Activated CD4-positive, alpha-beta T cell treated with anti-CD3 and anti-CD28 coated beads, Interleukin-2, Interleukin-6, amounts not matched to agents 100 ng/mL and 50 ng/mL, durations not matched to agents 16 hours and 8 hours (primary cell): ENCODE measurements at regions not wholly inside any gene's neighbourhood (a gene's known extent, or its start where the extent isn't known, plus 50 kb on each side); places are given as distances from the start of the nearest gene placed in this dataset.

Experiments
- DNase-seq: peaks from one replicate; pipeline ENCODE4 v3.0.0-alpha.2; 2020

DNA sequence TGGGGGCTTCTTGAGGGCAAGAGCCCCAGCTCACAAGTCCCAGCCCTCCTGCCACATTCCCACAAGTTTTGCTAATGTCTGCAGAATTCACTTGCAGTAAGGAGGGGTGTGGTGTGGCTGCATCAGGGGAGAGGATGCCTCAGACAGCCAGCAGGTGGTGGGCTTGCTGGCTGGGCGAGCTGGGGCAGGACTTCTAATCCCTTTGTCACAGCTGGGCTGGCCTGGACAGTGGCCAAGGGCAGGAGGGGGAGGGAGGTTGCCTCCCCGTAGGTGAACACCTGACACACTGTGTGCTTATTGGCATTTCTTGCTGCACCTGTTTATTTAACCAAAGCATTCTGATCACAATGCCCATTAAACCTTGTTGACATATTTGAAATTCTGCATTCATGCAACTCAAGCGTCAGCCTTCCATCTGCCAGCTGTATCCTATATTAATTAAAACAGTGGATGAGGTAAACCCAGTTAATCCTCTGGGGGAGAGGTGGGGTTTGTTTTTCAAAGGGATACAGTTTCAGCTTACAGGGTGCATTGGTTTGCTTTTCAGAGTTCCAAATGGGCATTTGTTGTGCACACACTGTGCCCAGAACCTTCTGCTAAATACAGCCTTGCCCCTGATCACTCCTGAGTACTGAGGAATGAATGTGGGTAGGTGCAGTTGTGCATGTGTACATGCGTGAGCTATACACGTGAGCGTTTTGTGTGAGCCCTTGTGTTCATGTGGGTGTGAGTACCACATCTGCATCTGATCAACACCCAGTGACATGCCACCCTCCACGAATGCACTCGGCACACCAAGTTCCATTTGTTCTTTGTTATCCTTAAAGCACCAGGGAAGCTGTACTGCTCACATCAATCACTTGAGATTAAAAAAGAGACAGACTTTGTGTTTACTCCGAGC is 268.7 kb downstream of the XXYLT1 start:
- DNase-seq, result no peak

DNA sequence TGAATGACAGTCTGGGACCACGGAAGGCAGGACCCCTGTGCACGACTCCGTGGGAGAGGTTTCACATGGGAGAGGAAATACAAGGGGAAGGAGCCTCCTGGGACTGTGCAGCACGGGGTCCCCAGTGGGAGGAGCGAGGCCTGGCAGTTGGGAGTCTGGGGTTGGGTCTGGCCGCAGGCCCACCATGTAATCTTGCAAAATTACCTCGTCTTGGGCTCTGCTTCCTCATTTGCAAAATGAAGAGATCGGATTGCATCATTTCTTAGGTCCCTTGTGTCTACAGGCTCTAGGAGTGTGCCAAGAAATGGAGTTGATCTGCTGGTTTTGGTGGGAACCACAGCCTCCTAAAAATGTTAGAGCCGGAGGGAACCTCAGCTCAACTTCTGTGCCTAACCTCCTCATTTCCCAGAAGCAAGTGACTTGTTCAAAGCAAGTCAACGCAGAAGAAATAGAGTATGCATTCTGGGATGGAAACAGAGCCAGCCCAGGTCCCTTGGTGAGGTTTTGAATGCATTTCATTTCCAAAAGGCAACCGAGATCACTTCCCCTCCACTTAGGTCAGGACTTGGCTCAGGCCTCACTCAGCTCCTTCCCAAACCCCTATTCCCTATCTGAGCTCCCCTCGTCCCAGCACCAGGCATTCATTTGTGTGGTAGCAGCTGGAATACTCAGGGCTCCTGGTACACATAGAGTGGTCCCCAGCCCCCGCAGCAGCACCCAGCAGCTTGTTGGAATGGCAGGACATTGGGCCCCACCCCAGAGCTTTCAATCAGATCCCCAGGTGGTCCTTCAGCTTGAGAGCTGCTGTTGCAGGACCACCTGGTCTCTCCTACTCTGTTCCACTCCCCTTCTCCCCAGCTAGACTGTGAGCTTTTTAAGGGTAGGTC is 267.7 kb downstream of the XXYLT1 start:
- DNase-seq, result no peak

DNA sequence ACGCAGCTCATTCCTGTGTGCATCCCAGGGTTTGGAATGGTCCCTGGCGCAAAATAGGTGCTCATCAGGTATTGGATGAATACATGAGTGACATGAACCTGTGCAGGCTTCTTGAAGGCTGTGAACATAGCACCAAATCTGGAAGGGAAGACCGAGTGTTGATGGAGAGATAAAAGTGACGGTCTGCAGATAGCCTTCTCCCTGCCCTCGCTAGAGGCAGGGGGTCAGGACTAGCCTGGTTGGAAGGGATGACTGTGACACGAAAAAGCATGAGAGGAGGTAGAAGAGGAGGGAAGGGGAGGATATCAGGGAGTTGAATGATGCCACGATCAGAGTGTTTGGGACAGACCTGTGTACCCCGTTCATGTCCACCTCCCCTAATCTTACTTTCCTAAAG is 267.1 kb downstream of the XXYLT1 start:
- DNase-seq, result no peak

DNA sequence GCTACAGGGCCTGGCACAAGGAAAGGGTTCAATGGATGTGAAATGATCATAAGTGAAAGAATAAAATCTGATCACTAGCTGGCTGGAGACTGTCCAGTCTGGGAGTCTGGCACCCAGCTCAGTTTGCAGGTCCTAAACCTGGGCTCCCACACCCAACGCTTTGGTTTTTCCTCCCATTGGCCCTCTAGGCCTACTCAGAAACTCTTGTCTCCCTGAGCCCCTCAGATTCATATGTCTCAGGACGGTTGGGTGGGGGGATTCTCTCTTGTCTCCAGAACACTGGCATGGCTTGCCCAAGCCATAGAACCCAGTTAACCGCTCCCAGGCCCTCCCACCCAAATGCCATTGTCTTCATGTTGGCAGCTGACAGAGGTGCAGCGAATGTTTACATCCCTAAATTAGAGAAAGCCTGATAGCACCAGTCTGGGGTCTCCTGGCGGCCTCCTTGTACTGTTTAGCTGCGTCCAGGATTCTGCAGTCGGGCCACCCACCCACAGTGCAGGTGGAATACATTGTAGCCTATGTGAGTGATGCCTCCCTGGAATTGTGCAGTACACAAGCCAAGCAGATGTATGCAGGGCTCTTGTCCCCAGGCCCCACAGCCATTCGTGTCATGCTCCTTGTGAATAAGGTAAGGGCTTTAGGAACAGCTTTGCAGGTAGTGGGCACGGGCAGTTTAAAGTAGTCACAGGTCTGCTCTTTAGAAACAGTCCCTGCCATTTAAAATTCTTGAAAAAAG is 266.3 kb downstream of the XXYLT1 start:
- no peak for DNase-seq

DNA sequence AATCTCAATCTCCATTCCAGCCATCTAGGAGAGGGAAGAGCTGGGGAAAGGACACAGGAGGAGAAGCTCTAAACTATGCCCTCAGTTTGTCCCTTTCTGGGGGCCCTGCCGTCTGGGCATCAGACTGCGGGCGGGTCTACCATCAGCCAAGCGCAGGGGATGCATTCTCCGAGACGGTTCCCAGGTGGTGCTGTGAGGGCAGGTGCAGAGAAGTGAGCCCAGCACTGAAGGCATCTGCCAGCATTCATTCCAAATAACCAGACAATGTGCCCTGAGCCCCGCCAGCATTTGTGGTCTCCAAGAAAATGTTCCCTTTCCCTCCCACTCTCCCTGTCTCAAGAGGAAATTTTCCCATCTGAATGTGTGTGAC is 265.7 kb downstream of the XXYLT1 start:
- DNase-seq, result no peak

DNA sequence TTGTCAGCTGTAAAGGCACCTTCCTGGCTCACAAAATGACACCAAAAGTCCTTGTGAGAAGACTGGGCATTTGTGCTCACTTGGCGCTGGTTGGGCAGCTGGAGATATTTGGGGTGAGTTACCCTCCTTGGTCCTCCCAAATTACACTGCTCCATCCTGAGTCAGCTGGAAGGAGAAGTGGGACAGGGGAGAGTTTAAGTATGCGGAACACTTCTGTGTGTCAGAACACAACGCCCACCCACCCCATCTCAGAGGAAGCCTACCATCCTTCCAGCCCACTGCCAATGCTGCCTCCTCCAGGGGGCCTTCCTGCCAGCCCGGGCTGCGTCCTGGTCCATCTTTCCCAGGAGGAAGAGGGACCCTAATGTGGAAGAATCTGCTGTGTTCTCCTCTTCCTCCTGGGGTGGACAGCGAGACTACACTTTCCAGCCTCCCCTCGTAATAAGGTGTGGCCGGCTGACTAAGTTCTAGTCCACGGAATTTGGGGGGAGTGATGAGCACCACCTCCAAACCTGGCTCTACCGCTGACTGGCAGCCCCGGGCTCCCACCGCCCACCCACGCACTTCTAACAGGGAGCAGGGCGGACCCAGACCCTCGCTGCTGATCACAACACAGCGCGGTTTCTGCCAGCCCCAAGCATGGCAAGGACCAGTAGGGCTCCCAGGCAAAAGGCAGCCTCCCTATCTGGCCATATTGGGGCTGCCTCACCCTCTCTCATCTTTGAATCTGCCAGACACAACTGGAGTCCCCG is 265.0 kb downstream of the XXYLT1 start:
- DNase-seq, result no peak

DNA sequence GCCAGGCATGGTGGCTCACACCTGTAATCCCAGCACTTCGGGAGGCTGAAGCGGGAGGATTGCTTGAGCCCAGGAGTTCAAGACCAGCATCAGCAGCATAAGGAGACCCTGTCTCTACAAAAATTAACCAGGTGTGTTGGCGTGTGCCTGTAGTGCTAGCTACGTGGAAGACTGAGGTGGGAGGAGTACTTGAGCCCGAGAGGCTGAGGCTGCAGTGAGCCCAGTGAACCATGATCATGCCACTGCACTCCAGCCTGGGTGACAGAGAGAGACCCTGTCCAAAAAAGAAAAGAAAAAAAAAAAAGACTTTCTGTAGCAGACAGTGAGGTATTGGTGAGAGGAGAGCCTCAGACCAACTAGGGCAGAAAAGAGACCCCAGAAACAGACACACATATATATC is 263.8 kb downstream of the XXYLT1 start:
- DNase-seq, result no peak

DNA sequence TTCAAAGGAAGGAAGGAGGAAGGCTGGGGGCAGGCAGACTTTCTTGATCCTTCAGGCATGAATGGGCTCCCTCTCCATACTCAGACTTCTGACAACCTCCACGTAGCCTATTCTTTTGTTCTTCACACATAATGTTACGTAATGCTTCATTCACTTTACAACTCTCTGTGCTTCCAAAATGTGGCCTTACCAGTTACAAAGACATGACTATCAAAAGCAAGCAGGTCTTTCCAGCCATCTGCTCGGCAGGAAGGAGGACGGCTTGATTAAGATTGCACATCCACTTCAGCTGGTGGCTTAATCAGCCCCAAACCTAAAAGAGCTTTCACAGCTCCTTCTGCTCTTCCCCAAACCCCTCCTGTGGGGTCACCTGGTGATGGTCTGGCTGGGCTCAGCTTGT is 263.2 kb downstream of the XXYLT1 start:
- DNase-seq, result no peak

DNA sequence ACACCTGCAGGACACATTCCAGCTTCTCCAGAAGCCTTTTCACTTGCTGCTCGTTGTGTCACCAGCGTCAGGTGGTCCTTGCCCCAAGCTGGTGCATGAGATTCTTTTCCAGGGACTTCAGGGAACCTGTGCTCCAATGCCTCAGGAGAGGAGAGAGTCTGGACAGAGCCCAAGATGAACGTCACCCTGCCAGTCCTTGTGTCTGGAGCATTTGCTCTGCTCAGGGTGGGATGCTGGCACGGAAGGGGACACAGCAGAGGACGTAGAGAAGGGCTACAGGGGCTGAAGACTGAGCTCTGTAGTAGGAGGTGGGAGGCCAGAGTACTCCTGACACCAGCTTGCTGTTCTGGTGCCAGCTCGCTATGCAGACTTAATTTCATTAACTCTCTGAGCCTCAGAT is 262.1 kb downstream of the XXYLT1 start:
- no peak for DNase-seq

DNA sequence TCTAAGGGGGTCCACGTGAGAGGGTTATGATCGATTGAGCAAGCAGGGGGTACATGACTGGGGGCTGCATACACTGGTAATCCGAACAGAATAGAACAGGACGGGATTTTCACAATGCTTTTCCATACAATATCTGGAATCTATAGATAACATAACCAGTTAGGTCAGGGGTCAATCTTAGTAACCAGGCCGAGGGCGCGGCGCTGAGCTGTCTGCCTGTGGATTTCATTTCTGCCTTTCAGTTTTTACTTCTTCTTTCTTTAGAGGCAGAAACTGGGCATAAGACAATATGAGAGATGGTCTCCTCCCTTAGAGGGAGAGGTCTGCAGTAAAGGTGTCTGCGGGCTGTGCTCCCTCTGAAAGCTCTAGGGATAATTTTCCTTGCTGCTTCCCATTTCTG is 261.3 kb downstream of the XXYLT1 start:
- no peak for DNase-seq

DNA sequence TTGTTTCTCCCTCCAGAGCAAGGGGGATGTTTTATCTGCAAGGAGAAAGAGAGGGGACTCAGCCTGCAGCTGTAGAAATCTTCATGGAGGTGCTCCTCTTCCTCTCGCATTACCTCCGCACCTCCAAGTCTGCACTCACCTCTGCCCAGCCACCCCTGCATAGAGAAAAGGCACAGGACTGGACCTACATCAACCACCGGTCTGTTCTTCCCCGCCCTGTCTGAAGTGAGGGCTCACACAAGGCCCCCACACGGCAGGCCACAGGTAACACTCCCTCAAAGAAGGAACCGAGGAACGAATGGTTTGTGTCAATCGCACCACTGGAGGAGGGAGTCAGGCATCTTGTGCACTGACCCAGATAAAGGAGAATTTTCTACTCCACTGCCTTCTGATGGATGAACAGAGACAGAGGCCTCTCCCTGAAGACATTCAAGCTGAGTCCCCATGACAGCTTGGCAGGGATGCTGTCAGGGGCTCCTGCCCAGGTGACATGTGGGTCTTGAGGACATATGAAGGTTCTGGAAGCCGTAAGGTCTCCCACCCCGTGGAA is 260.3 kb downstream of the XXYLT1 start:
- DNase-seq, result no peak

DNA sequence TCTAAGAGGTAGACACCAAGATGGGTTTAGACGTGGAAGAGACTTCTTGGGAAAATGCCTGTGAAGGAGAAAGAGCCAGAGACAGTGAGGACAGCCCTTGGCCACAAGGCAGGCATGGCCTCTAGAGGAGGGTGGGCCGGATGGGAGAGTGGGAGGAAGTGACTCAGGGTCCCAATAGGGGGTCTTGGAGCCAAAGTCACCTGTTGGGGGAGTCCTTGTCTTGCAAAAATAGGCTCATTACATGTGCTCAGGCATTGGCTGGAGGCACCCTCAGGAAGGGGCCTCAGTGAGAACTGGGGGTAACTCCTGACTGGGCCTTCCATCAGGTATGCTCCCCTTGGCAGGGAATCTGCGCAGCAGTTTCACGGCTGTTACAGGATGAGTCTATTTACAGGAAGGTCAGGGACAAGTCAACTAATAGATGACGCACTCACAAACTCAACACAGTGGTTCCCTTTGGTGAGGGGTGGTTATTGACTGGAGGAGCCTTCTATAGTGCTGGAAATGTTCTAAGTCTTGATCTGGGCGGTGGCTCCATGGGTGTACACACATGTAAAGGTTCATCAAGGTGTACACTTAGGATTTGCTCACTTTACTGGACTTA is 259.6 kb downstream of the XXYLT1 start:
- DNase-seq, result no peak

DNA sequence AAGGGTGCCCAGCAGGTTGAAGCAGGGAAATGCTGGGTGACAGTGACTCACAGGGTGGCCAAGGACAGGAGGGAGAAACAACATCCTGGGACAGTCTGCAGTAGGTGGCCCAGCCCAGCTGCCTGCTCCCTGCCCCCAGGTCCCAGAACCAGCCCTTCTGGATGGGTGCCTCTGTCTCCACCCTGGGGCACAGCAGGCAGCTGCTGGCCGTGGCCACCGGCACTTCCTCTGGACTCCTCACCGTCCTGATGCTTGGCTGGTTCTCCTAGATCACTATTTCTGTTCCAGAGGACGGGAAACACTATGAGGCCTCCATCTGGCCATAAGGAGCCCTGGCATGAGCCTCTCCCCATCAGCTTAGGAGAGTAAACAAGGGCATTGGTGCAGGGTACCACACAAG is 258.9 kb downstream of the XXYLT1 start:
- no peak for DNase-seq

DNA sequence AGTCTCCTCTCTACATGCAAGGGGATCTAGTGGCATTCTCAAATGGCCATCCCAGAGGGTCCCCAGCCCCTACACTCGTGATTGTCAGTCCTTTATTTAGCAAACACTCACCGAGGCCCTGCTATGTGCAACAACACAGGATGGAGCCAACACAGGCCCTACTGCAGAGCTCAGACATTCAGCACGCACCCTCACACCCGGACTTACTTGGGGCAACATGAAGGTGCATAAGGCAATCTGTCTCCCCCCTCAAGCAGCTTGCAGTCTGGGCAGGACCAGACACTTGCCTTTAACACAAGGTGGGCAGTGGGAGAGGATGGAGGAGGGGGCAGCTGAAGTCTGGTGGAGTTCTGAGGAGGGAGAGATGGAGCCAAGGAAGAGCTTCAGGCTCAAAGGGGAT is 258.4 kb downstream of the XXYLT1 start:
- DNase-seq, result no peak

DNA sequence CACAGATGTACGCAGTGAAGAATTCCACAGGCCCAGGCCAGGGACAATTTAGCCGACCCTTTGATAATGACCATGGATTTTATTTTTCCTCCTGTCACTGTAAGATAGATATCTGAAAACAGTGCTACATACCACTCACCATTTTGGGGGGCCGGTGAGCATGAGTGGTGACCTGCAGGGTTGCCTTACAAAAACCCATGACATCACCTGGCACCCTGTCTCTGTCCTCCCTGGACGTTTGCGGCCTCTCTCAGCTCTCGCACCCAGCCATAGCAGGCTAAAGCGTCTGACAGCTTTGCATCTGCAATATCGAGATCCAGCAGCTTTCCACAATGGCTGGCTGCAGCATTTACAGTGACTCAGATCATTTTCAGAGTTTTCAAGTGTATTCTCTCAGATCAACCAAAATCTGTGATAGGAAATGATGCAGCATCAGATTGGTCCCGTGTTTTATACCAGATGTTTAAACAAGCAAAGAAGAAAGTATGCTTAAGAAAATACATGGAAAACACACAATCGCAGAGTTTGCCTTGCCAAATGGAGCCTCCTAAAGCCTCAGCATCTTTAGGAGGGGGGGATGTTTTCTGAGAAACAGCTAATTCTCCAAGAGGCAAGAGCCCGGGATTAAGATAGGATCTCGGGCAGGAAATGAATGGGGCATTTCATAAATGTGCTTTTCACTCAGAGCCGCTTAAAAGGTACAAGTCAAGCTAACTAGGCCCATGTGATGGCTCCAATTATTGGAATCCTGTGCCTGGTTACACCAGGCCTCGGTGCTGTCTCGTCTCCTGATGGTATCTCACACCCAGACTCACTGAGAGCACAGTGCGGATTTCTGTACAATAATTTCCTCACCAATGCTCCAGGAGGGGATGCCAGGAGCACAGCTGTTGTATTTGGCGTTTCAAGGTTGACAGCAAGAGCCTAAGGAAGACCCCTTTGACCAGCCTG is 257.3 kb downstream of the XXYLT1 start:
- no peak for DNase-seq

DNA sequence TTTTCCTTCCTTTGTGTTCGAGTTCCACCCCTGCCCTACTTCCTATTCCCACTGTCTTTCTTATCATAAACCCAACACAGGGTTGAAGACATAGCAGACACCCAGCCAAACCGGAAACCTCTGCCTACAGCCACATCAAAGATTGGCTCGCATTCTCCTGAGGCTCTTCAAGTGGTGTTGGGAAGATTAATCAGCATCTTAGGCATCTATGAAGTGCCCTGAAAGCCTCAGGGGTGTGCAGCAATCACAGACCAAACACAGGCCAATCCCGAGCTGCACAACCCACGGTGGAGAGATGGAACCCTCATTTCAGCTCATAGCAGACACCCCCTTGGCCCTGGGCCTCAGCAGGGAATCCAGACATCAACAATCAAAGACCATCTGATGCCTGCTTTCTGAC is 255.9 kb downstream of the XXYLT1 start:
- no peak for DNase-seq

DNA sequence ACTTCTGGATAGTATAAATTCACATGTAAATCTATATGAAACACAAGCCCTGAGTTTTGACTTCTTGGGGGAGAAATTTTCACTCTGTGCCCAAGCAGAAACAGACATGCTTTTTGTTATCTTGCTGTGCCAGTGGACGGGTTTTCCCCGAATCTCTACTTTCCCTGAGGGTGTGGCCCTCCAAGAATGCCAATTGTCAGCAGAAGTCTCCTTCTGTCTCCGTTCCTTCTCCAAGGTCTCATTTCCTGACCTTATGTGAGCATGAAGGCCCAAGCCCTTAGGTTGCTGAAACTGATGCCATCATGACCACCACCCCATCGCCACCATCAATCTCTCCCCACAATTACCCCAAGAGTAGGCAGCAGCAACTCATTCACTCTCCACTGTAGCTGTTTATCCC is 253.8 kb downstream of the XXYLT1 start:
- DNase-seq, result no peak
